HG02763 (cell line): ENCODE measurements at regions not wholly inside any gene's neighbourhood (a gene's known extent, or its start where the extent isn't known, plus 50 kb on each side); places are given as distances from the start of the nearest gene placed in this dataset.

Experiments used
- ATAC-seq: cut with Tn5 transposase; IDR thresholded peaks from one replicate; pipeline ENCODE4 v1.9.1; 2021; ENCODE audit warnings: mild to moderate bottlenecking, moderate library complexity; ENCODE audit not compliant: unreplicated experiment

- ATAC-seq = no peak
Measured at GRCh38 chr1:29485096-29485925, 249.0 kb downstream of the PTPRU start.

- ATAC-seq = no peak
Measured at GRCh38 chr1:29482991-29483390, 246.7 kb downstream of the PTPRU start.

GRCh38 chr1:29482064-29482463 lies 245.7 kb downstream of the PTPRU start:
- no peak for ATAC-seq

- ATAC-seq = no peak
Measured at GRCh38 chr1:29481031-29481430, 244.7 kb downstream of the PTPRU start.

GRCh38 chr1:29478879-29479278 lies 242.6 kb downstream of the PTPRU start:
- no peak for ATAC-seq

GRCh38 chr1:29478151-29478791 lies 241.9 kb downstream of the PTPRU start:
- no peak for ATAC-seq

GRCh38 chr1:29475326-29475725 lies 239.0 kb downstream of the PTPRU start:
- ATAC-seq = no peak

GRCh38 chr1:29474274-29475244 lies 238.2 kb downstream of the PTPRU start:
- no peak for ATAC-seq

- ATAC-seq = no peak
Measured at GRCh38 chr1:29473161-29473855, 237.0 kb downstream of the PTPRU start.

- ATAC-seq = no peak
Measured at GRCh38 chr1:29471487-29472313, 235.4 kb downstream of the PTPRU start.

- no peak for ATAC-seq
Measured at GRCh38 chr1:29470788-29471119, 234.4 kb downstream of the PTPRU start.

GRCh38 chr1:29470087-29470787 lies 233.9 kb downstream of the PTPRU start:
- ATAC-seq = no peak

GRCh38 chr1:29469457-29469856 lies 233.1 kb downstream of the PTPRU start:
- ATAC-seq = no peak

- ATAC-seq = no peak
Measured at GRCh38 chr1:29467989-29468900, 231.9 kb downstream of the PTPRU start.

GRCh38 chr1:29466258-29466657 lies 229.9 kb downstream of the PTPRU start:
- ATAC-seq = no peak

- no peak for ATAC-seq
Measured at GRCh38 chr1:29465755-29466154, 229.4 kb downstream of the PTPRU start.

- ATAC-seq = no peak
Measured at GRCh38 chr1:29462096-29462495, 225.8 kb downstream of the PTPRU start.

GRCh38 chr1:29461115-29461739 lies 224.9 kb downstream of the PTPRU start:
- no peak for ATAC-seq
